ENCODE measurements at regions not wholly inside any gene's neighbourhood (a gene's known extent, or its start where the extent isn't known, plus 50 kb on each side); places are given as distances from the start of the nearest gene placed in this dataset.

DNA sequence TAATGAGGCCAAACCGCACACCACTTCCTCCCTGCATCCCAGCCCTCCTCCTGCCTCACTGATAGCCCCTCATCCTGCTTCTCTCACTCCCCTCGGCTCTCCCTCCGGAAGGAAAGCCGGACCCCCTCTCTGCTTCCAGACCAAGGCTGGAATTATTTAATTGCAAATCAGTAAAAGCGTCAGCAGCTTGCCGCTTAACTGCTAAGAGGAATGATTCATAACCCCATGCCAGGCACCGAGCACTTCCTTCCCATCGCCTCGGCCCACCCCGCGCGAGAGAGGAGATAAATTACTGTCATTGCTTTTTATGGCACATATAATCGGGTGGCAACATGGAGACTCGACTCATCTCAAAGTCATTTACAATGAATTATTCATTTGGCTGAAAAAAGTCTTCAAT is 77.3 kb downstream of the UBIAD1 start:
- TF ChIP-seq, protein P1, sequence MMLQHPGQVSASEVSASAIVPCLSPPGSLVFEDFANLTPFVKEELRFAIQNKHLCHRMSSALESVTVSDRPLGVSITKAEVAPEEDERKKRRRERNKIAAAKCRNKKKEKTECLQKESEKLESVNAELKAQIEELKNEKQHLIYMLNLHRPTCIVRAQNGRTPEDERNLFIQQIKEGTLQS (IDR thresholded peaks at IDR 0.05) = no peak
- TF ChIP-seq JUND (IDR thresholded peaks at IDR 0.05) (no peak), YY1 (IDR thresholded peaks at IDR 0.05) (no peak), RAD21 (IDR thresholded peaks at IDR 0.05) (no peak), TAF1 (conservative IDR thresholded peaks at IDR 0.05) (no peak), SP1 (IDR thresholded peaks at IDR 0.05) (no peak), RXRA (IDR thresholded peaks at IDR 0.05) (no peak), EGR1 (IDR thresholded peaks at IDR 0.05; ENCODE audit: low read depth in 2 of 2) (no peak), FOXA1 (IDR thresholded peaks at IDR 0.05) (no peak)
- TF ChIP-seq, protein P2, sequence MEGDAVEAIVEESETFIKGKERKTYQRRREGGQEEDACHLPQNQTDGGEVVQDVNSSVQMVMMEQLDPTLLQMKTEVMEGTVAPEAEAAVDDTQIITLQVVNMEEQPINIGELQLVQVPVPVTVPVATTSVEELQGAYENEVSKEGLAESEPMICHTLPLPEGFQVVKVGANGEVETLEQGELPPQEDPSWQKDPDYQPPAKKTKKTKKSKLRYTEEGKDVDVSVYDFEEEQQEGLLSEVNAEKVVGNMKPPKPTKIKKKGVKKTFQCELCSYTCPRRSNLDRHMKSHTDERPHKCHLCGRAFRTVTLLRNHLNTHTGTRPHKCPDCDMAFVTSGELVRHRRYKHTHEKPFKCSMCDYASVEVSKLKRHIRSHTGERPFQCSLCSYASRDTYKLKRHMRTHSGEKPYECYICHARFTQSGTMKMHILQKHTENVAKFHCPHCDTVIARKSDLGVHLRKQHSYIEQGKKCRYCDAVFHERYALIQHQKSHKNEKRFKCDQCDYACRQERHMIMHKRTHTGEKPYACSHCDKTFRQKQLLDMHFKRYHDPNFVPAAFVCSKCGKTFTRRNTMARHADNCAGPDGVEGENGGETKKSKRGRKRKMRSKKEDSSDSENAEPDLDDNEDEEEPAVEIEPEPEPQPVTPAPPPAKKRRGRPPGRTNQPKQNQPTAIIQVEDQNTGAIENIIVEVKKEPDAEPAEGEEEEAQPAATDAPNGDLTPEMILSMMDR (IDR thresholded peaks at IDR 0.05; ENCODE audit: low read depth, low read length, missing input control) = no peak
- TF ChIP-seq, protein P3, sequence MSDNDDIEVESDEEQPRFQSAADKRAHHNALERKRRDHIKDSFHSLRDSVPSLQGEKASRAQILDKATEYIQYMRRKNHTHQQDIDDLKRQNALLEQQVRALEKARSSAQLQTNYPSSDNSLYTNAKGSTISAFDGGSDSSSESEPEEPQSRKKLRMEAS (IDR thresholded peaks at IDR 0.05) = no peak
- TF ChIP-seq, protein P4, sequence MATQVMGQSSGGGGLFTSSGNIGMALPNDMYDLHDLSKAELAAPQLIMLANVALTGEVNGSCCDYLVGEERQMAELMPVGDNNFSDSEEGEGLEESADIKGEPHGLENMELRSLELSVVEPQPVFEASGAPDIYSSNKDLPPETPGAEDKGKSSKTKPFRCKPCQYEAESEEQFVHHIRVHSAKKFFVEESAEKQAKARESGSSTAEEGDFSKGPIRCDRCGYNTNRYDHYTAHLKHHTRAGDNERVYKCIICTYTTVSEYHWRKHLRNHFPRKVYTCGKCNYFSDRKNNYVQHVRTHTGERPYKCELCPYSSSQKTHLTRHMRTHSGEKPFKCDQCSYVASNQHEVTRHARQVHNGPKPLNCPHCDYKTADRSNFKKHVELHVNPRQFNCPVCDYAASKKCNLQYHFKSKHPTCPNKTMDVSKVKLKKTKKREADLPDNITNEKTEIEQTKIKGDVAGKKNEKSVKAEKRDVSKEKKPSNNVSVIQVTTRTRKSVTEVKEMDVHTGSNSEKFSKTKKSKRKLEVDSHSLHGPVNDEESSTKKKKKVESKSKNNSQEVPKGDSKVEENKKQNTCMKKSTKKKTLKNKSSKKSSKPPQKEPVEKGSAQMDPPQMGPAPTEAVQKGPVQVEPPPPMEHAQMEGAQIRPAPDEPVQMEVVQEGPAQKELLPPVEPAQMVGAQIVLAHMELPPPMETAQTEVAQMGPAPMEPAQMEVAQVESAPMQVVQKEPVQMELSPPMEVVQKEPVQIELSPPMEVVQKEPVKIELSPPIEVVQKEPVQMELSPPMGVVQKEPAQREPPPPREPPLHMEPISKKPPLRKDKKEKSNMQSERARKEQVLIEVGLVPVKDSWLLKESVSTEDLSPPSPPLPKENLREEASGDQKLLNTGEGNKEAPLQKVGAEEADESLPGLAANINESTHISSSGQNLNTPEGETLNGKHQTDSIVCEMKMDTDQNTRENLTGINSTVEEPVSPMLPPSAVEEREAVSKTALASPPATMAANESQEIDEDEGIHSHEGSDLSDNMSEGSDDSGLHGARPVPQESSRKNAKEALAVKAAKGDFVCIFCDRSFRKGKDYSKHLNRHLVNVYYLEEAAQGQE (IDR thresholded peaks at IDR 0.05) = no peak
